K562 (cell line): ENCODE measurements at regions not wholly inside any gene's neighbourhood (a gene's known extent, or its start where the extent isn't known, plus 50 kb on each side); places are given as distances from the start of the nearest gene placed in this dataset.

ENCODE experiments used
- CEBPB ChIP-seq: fragments of 450-650 bp; IDR thresholded peaks from 2 replicates; pipeline ENCODE4 v1.6.1; 2016; ENCODE audit warnings: missing genetic modification characterization, missing compliant biosample characterization
- CTCF ChIP-seq, 3 experiments: IDR thresholded peaks in 2 of 3; conservative IDR thresholded peaks in 1 of 3; 2 replicates each; pipeline ENCODE4 v1.5.1; 2011 to 2012; ENCODE audit warnings: low read length in 3 of 3, mild to moderate bottlenecking in 3 of 3, control low read depth in 2 of 3, improper control_type of control experiment in 1 of 3, inconsistent platforms in 1 of 3, low read depth in 1 of 3, mixed read lengths in 1 of 3, moderate library complexity in 1 of 3; ENCODE audit not compliant: insufficient read depth in 2 of 3
- DEAF1 ChIP-seq: fragments of 450-650 bp; formaldehyde crosslinking; IDR thresholded peaks from 2 replicates; pipeline ENCODE4 v1.4.0; 2020; ENCODE audit warnings: mild to moderate bottlenecking, moderate library complexity
- ELF4 ChIP-seq: fragments of 450-650 bp; formaldehyde crosslinking; IDR thresholded peaks from 2 replicates; pipeline ENCODE4 v1.4.0; 2022; ENCODE audit warnings: missing genetic modification characterization
- KAT2B ChIP-seq: IDR thresholded peaks from one replicate; pipeline ENCODE4 v1.6.1; 2012; ENCODE audit warnings: low read depth, mild to moderate bottlenecking, control low read depth, inconsistent platforms, low read length, moderate library complexity
- MEIS2 ChIP-seq: fragments of 450-650 bp; IDR thresholded peaks from 2 replicates; pipeline ENCODE4 v1.6.1; 2014; ENCODE audit warnings: mild to moderate bottlenecking; ENCODE audit not compliant: partially characterized antibody
- PREB ChIP-seq: sonication (generic); formaldehyde crosslinking; IDR thresholded peaks from 2 replicates; pipeline ENCODE4 v1.8.1; 2023; ENCODE audit warnings: mild to moderate bottlenecking, missing genetic modification reagents
- RBM14 ChIP-seq: fragments of 200-400 bp; formaldehyde crosslinking; IDR thresholded peaks from 2 replicates; pipeline ENCODE4 v1.6.1; 2018; ENCODE audit warnings: low read depth, mild to moderate bottlenecking, low read length, moderate library complexity, borderline replicate concordance; ENCODE audit not compliant: insufficient read depth
- RCOR1 ChIP-seq, 2 experiments: IDR thresholded peaks; 2 replicates each; pipeline ENCODE4 v1.6.1; 2012; ENCODE audit warnings: low read depth in 2 of 2, low read length in 2 of 2, borderline replicate concordance in 1 of 2, improper control_type of control experiment in 1 of 2
- THRA ChIP-seq: fragments of 450-650 bp; IDR thresholded peaks from 2 replicates; pipeline ENCODE4 v1.6.1; 2017; ENCODE audit warnings: mild to moderate bottlenecking, moderate library complexity
- ZBTB11 ChIP-seq, 3 experiments: fragments of 200-800 bp in 1 of 3; fragments of 250-450 bp in 1 of 3; fragments of 450-650 bp in 1 of 3; sonication (Bioruptor Pico) in 1 of 3; sonication (Bioruptor generic) in 1 of 3; formaldehyde crosslinking in 1 of 3; IDR thresholded peaks; 2 replicates each; pipeline versions ENCODE4 v1.6.1 to v1.8.0; 2016 to 2022; ENCODE audit warnings: mild to moderate bottlenecking in 2 of 3, missing genetic modification characterization in 2 of 3, missing compliant biosample characterization in 1 of 3, moderate library complexity in 1 of 3
- ZNF239 ChIP-seq: fragments of 250-450 bp; sonication (Bioruptor Pico); IDR thresholded peaks from 2 replicates; pipeline ENCODE4 v1.4.0; 2020; ENCODE audit warnings: mild to moderate bottlenecking
- ZNF740 ChIP-seq, 3 experiments: fragments of 200-800 bp in 1 of 3; sonication (Bioruptor generic) in 1 of 3; sonication (generic) in 1 of 3; formaldehyde crosslinking in 1 of 3; IDR thresholded peaks; 2 replicates each; pipeline versions ENCODE4 v1.6.1 to v1.8.0; 2016 to 2022; ENCODE audit warnings: mild to moderate bottlenecking in 2 of 3, missing compliant biosample characterization in 2 of 3, missing genetic modification characterization in 2 of 3, missing genetic modification reagents in 1 of 3
- ZNF830 ChIP-seq: fragments of 250-450 bp; sonication (Bioruptor Pico); IDR thresholded peaks from 2 replicates; pipeline ENCODE4 v1.5.0; 2021; ENCODE audit warnings: mild to moderate bottlenecking

- TF ChIP-seq RCOR1 (IDR thresholded peaks at IDR 0.05; ENCODE audit: borderline replicate concordance in 1 of 2, low read depth in 2 of 2, low read length in 2 of 2) (no peak), ZNF239 (no peak), DEAF1 (no peak), RBM14 (no peak), ZNF830 (CRISPR knock-in tag) (no peak), ELF4 (no peak), THRA (no peak), CEBPB (tag) (no peak), ZBTB11 (CRISPR knock-in tag; IDR thresholded peaks at IDR 0.05) (no peak), MEIS2 (no peak), PREB (CRISPR knock-in tag) (no peak), ZNF740 (CRISPR knock-in tag; IDR thresholded peaks at IDR 0.05) (no peak), ZNF740 (tag; IDR thresholded peaks at IDR 0.05) (no peak), CTCF (IDR thresholded peaks at IDR 0.05 in 2 of 3, conservative IDR thresholded peaks at IDR 0.05 in 1 of 3; ENCODE audit: insufficient read depth in 2 of 3, low read depth in 1 of 3, low read length in 3 of 3) (no peak), KAT2B (no peak)
These were observed 147.8 kb downstream of the KCNE4 start for GRCh38 chr2:223199531-223200515.
